ENCODE measurements at regions not wholly inside any gene's neighbourhood (a gene's known extent, or its start where the extent isn't known, plus 50 kb on each side); places are given as distances from the start of the nearest gene placed in this dataset.

GRCh38 chr12:115206801-115207200, 522.8 kb upstream of the TBX3 start:
- TF ChIP-seq CTCF (IDR thresholded peaks at IDR 0.05) (no peak), EZH2phosphoT487 (IDR thresholded peaks at IDR 0.05) (no peak), EZH2 (IDR thresholded peaks at IDR 0.05) (no peak)
